ENCODE measurements at regions not wholly inside any gene's neighbourhood (a gene's known extent, or its start where the extent isn't known, plus 50 kb on each side); places are given as distances from the start of the nearest gene placed in this dataset.

DNA sequence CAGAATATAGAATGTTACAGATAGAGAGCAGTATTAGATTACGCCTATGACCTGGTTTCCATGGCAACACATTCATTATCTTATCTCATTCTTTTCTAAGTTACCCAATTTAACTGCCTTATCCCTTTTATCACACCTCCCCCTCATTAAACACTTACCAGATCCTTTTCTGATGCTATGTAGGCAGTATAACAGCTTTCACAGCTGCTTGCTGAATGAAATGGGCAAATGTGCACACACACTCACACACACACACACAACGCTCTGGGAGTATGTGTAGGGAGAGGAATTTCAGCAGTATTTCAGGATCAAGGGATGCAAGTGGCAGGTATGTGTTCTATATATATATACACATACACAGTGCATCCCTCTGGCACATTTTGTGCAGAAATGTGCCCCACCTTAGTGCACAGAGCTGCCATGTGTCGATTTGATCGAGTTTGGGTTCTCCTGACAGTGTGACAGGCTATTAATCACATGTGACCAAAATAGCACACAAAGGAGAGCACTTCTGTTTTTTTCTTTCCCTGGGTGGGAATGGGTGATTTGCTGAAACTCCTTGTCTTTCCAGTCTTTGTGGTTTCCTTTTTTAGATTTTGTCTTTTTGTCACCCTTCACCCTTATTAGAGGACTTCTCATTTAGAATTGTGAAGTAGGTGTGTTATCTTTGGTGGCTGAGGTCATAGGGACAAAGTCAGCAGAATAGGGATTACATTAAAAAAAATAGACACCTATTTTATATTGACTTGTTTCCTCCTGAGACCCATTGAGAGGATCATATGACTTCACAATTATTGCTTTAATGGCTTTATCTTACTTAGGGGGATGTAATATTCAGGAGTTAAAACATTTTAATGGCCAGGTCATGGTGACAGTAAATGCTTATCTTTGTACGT is 553.7 kb downstream of the PDCD6IP start:
- TF ChIP-seq, protein P1, sequence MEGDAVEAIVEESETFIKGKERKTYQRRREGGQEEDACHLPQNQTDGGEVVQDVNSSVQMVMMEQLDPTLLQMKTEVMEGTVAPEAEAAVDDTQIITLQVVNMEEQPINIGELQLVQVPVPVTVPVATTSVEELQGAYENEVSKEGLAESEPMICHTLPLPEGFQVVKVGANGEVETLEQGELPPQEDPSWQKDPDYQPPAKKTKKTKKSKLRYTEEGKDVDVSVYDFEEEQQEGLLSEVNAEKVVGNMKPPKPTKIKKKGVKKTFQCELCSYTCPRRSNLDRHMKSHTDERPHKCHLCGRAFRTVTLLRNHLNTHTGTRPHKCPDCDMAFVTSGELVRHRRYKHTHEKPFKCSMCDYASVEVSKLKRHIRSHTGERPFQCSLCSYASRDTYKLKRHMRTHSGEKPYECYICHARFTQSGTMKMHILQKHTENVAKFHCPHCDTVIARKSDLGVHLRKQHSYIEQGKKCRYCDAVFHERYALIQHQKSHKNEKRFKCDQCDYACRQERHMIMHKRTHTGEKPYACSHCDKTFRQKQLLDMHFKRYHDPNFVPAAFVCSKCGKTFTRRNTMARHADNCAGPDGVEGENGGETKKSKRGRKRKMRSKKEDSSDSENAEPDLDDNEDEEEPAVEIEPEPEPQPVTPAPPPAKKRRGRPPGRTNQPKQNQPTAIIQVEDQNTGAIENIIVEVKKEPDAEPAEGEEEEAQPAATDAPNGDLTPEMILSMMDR (IDR thresholded peaks at IDR 0.05; ENCODE audit: low read length, missing control alignments): no peak
- no peak for DNase-seq (ENCODE audit: low read depth)
- H3K4me3 ChIP-seq (replicated peaks; ENCODE audit: low read depth, low read length): no peak overlapping the region

DNA sequence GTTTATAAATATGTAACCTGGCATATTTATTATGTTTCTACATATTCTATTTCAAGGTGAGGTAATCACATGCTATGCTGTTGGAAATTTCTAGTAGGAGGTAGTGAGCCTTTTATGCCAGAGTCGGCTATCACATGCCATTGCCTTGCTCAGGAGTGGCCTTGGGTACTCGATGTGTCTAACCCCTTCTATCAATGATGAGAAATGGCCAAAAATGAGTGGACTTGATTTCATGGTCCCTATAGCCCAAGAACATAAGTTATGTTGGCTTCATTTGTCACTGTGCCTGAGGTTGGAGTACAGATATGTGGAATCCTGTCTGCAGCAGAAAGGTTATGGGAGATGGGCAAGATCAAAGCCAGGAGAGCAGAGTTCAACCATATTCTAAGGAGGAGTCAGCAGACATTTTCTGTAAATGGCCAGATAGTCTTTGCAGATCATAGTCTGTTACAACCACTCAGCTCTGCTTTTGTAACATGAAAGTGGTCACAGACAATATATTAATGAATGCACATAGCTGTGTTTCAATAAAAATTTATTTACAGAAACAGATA is 554.4 kb downstream of the PDCD6IP start:
- DNase-seq (ENCODE audit: low read depth): no peak
- TF ChIP-seq, protein P1 (IDR thresholded peaks at IDR 0.05; ENCODE audit: low read length, missing control alignments): no peak
- H3K4me3 ChIP-seq (replicated peaks; ENCODE audit: low read depth, low read length): no peak overlapping the region

DNA sequence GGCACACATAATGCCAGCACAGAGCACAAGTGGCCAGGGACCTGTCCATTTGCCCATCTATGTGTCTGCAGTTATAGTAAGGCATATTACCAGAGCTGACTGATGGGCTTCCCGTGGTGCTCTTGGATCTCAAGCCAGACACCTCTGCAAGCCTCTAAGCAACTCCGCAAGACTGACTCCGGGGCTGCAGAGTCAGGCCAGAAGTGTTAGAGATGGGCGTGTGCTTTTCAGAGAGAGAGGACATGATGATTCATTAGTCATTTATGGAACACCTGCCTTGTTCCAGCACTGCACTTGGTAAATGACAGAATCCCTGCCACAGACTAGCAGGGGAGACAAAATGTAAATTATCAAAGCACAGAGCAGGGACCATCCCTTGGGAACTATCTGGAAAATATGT is 559.0 kb downstream of the PDCD6IP start:
- TF ChIP-seq, protein P1 (IDR thresholded peaks at IDR 0.05; ENCODE audit: low read length, missing control alignments): no peak
- DNase-seq (ENCODE audit: low read depth): no peak
- no peak overlapping the region for H3K4me3 ChIP-seq (replicated peaks; ENCODE audit: low read depth, low read length)

DNA sequence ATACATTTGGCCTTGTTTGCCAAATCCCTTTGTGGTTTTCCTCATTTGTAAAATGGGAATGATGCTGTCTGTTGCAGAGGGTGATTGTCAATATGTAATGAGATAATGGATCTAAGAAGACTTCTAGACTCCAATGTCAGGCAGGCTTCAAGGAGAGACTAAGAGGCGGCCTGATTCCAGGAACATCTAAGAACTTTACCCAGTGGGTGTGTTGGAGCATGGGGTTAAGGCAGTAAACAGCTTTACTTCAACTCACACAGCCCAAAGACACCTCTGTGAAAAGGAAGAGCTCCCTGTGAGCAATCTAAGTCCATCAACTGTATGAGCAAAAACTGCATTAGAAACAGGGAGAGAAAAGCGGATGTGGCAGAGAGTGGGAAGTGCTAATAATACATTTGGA is 560.6 kb downstream of the PDCD6IP start:
- DNase-seq (ENCODE audit: low read depth): no peak
- no peak overlapping the region for H3K4me3 ChIP-seq (replicated peaks; ENCODE audit: low read depth, low read length)
- TF ChIP-seq, protein P1 (IDR thresholded peaks at IDR 0.05; ENCODE audit: low read length, missing control alignments): no peak

DNA sequence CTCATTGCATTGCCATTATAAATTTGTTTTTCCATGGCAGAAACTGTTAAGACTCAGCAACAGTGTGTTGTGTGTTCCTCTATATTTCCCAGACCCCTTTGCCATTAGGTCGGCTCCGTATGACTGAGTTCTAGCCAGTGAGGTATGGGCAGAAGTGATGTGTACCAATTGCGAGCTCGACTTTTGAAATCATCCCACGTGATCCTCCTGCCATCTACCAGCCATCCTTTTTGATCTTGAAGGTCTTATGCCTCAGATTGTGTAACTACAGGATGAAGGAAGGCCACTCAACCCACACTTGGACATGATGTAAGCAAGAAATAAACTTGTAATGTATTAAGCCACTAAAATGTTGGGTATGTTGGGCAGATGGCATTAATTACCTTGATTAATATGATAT is 562.3 kb downstream of the PDCD6IP start:
- H3K4me3 ChIP-seq (replicated peaks; ENCODE audit: low read depth, low read length): no peak overlapping the region
- TF ChIP-seq, protein P1 (IDR thresholded peaks at IDR 0.05; ENCODE audit: low read length, missing control alignments): no peak
- no peak for DNase-seq (ENCODE audit: low read depth)

DNA sequence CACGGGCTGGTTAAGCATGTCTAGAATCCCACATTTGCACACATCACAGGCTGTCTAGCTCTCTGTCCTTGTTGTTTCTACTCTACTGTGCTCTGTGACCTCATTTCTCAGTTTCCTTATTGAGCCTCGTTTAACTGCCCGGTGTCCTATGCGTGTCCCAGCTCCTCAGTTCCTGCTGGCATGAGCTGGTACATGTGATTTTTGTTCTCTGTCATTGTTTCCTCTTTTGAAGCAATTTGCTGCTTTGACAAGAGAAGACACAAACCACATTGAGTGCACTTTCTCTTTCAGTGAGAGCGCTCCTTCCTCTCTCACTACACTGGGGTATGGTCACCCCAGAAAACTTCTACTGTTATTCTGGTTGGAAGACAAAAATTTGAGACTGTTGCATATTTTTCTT is 563.5 kb downstream of the PDCD6IP start:
- DNase-seq (ENCODE audit: low read depth): no peak
- no peak overlapping the region for H3K4me3 ChIP-seq (replicated peaks; ENCODE audit: low read depth, low read length)
- TF ChIP-seq, protein P1 (IDR thresholded peaks at IDR 0.05; ENCODE audit: low read length, missing control alignments): no peak

All from fibroblast of pulmonary artery (primary cell).